A549 (cell line): ENCODE measurements at regions not wholly inside any gene's neighbourhood (a gene's known extent, or its start where the extent isn't known, plus 50 kb on each side); places are given as distances from the start of the nearest gene placed in this dataset.

Source experiments
- ATAC-seq, 2 experiments: fragments of 200-7000 bp in 1 of 2; fragments of >200 bp in 1 of 2; cut with Nextera tagmentation in 1 of 2; cut with Tn5 transposase in 1 of 2; 3 replicates each; pipeline versions ENCODE4 v1.8.0 to v1.9.1; 2018 to 2020; ENCODE audit warnings: mild to moderate bottlenecking in 1 of 2, moderate library complexity in 1 of 2
- CTCF ChIA-PET: fragments of 300-600 bp; sonication (Branson Sonifier 250); formaldehyde crosslinking; extraction: SDS; loops from one replicate; lab custom pipeline; 2021; ENCODE audit warnings: antibody characterized with exemption, inconsistent platforms; lab: Yijun Ruan, JAX
- POLR2A ChIA-PET: fragments of 350-600 bp; formaldehyde crosslinking; extraction: SDS; loops from one replicate; lab custom pipeline; 2021; ENCODE audit warnings: antibody characterized with exemption, inconsistent platforms; lab: Yijun Ruan, JAX
- DNase-seq, 2 experiments: peaks; one replicate each; pipeline versions ENCODE4 v3.0.0 to v3.0.0-alpha.2; 2011 to 2016; ENCODE audit warnings: low read depth in 1 of 2, low spot score in 1 of 2
- FAIRE-seq: peaks from 2 replicates; lab custom pipeline; 2011; peaks lifted over from hg19 to GRCh38; lab: Jason Lieb, UNC
- H3K27ac ChIP-seq, 2 experiments: fragments of >200 bp; sonication (Bioruptor Twin); formaldehyde crosslinking; 3 replicates each; pipeline ENCODE4 v1.5.1; 2016 to 2017
- H3K4me1 ChIP-seq: fragments of >200 bp; sonication (Bioruptor Twin); formaldehyde crosslinking; 3 replicates; pipeline ENCODE4 v1.6.1; 2016
- H3K4me2 ChIP-seq: fragments of >200 bp; sonication (Bioruptor Twin); formaldehyde crosslinking; 3 replicates; pipeline ENCODE4 v1.6.1; 2016
- H3K4me3 ChIP-seq: fragments of >200 bp; sonication (Bioruptor Twin); formaldehyde crosslinking; 3 replicates; pipeline ENCODE4 v1.5.1; 2016
- H3K9me3 ChIP-seq: fragments of >200 bp; sonication (Bioruptor Twin); formaldehyde crosslinking; 3 replicates; pipeline ENCODE4 v1.6.1; 2016
- ATOH8 ChIP-seq: fragments of 250-450 bp; sonication (Bioruptor Pico); IDR thresholded peaks from 2 replicates; pipeline ENCODE4 v1.5.0; 2020; ENCODE audit warnings: low read depth, mild to moderate bottlenecking, moderate library complexity
- CBX2 ChIP-seq: fragments of 200-600 bp; sonication (generic); IDR thresholded peaks from 2 replicates; pipeline ENCODE4 v1.6.1; 2016; ENCODE audit warnings: low read depth, mild to moderate bottlenecking, borderline replicate concordance
- EHF ChIP-seq: fragments of 250-450 bp; sonication (Bioruptor Pico); IDR thresholded peaks from 2 replicates; pipeline ENCODE4 v1.5.0; 2020; ENCODE audit warnings: mild to moderate bottlenecking
- ELK1 ChIP-seq: fragments of 150-350 bp; IDR thresholded peaks from 2 replicates; pipeline ENCODE4 v1.6.1; 2014; ENCODE audit warnings: low read depth, mild to moderate bottlenecking, low read length
- HEYL ChIP-seq: fragments of 250-450 bp; sonication (Bioruptor Pico); IDR thresholded peaks from 2 replicates; pipeline ENCODE4 v1.8.0; 2021; ENCODE audit warnings: mild to moderate bottlenecking, moderate library complexity
- HMGXB4 ChIP-seq: fragments of 250-450 bp; sonication (Bioruptor Pico); IDR thresholded peaks from 2 replicates; pipeline ENCODE4 v1.5.0; 2021; ENCODE audit warnings: mild to moderate bottlenecking, moderate library complexity, borderline replicate concordance
- HOXA7 ChIP-seq: fragments of 250-450 bp; sonication (Bioruptor Pico); IDR thresholded peaks from 2 replicates; pipeline ENCODE4 v1.5.0; 2020; ENCODE audit warnings: mild to moderate bottlenecking, moderate library complexity
- HOXB5 ChIP-seq: fragments of 250-450 bp; sonication (Bioruptor Pico); IDR thresholded peaks from 2 replicates; pipeline ENCODE4 v1.5.0; 2020; ENCODE audit warnings: mild to moderate bottlenecking, moderate library complexity
- MYC ChIP-seq: IDR thresholded peaks from 2 replicates; pipeline ENCODE4 v1.6.1; 2012; ENCODE audit warnings: mild to moderate bottlenecking, inconsistent platforms, low read length, improper control_type of control experiment, borderline replicate concordance
- NR3C1 ChIP-seq: fragments of >200 bp; sonication (Bioruptor Twin); formaldehyde crosslinking; IDR thresholded peaks from 3 replicates; pipeline ENCODE4 v1.6.1; 2017
- PBX3 ChIP-seq: IDR thresholded peaks from 2 replicates; pipeline ENCODE4 v1.6.1; 2012
- POLR2AphosphoS2 ChIP-seq: conservative IDR thresholded peaks from 2 replicates; pipeline ENCODE4 v1.6.1; 2012; ENCODE audit warnings: low read length, improper control_type of control experiment, inconsistent platforms
- RNF2 ChIP-seq: fragments of 200-600 bp; sonication (generic); IDR thresholded peaks from 2 replicates; pipeline ENCODE4 v1.6.1; 2016; ENCODE audit warnings: low read depth, mild to moderate bottlenecking, antibody characterized with exemption, moderate library complexity, borderline replicate concordance
- ZFP36 ChIP-seq: fragments of 450-650 bp; IDR thresholded peaks from 2 replicates; pipeline ENCODE4 v1.6.1; 2014; ENCODE audit warnings: borderline replicate concordance; ENCODE audit not compliant: partially characterized antibody
- ZNF302 ChIP-seq: fragments of 250-450 bp; sonication (Bioruptor Pico); IDR thresholded peaks from 2 replicates; pipeline ENCODE4 v1.9.0; 2021; ENCODE audit warnings: inconsistent platforms, mild to moderate bottlenecking, moderate library complexity
- WGBS: methylation state at CpG from one replicate; pipeline ENCODE4 v1.1.6; 2017; ENCODE audit errors: missing lambda C conversion rate; 5-methylcytosine and 5-hydroxymethylcytosine counted together

GRCh38 chr2:558879-559278, 118.3 kb downstream of the TMEM18 start:
- no peak overlapping the region for H3K4me3 ChIP-seq
- H3K9me3 ChIP-seq, result no peaks in the 10 kb centered on the region
- no peak for TF ChIP-seq POLR2AphosphoS2
- no peak for TF ChIP-seq HMGXB4
- TF ChIP-seq HEYL, result no peak
- TF ChIP-seq HOXB5 (CRISPR knock-in tag), result no peak
- TF ChIP-seq RNF2, result no peak
- no peak for TF ChIP-seq ATOH8 (CRISPR knock-in tag)
- no peak for TF ChIP-seq ZNF302 (CRISPR knock-in tag)
- TF ChIP-seq PBX3, result no peak
- DNase-seq, result no peak
- no peaks in the 10 kb centered on the region for H3K4me1 ChIP-seq
- POLR2A ChIA-PET, result no interaction called here
- no peak overlapping the region for H3K27ac ChIP-seq
- 18% methylated on average over 14 of the region's 14 CpGs for WGBS
- no peak for FAIRE-seq
- ATAC-seq, result no peak
- no peak overlapping the region for H3K4me2 ChIP-seq
- CTCF ChIA-PET, result interaction anchor here (0.7 kb wide), 1 partner anchor 33 kb away, joined by 3 read pairs; no protein-coding TSS in a partner anchor

- Histone ChIP-seq H3K27ac (no peak overlapping the region), H3K4me3 (no peak overlapping the region), H3K9me3 (no peaks in the 10 kb centered on the region), H3K4me1 (no peaks in the 10 kb centered on the region), H3K4me2 (no peak overlapping the region)
- TF ChIP-seq HMGXB4 (no peak), MYC (no peak), ELK1 (no peak), ZFP36 (no peak), EHF (no peak), HOXA7 (no peak), CBX2 (no peak)
- FAIRE-seq, result no peak
- no peak for ATAC-seq
- ChIA-PET CTCF (no interaction called here), POLR2A (no interaction called here)
- 74% methylated on average over 16 of the region's 17 CpGs for WGBS
- no peak for DNase-seq
Measured at GRCh38 chr2:558302-558642, 118.9 kb downstream of the TMEM18 start.

- no peak overlapping the region for H3K4me2 ChIP-seq
- no peak overlapping the region for H3K4me3 ChIP-seq
- 51% methylated on average over 34 of the region's 34 CpGs for WGBS
- DNase-seq (no peak), FAIRE-seq (no peak)
- no peaks in the 10 kb centered on the region for H3K9me3 ChIP-seq
- no peak for TF ChIP-seq NR3C1
- TF ChIP-seq, all 56 proteins: peak for 0
- no peak for ATAC-seq
- Histone ChIP-seq H3K4me1 (no peaks in the 10 kb centered on the region), H3K27ac (no peak overlapping the region)
- CTCF ChIA-PET, result no interaction called here
- POLR2A ChIA-PET, result no interaction called here
Measured at GRCh38 chr2:557635-558301, 119.4 kb downstream of the TMEM18 start.
